GM21381 (cell line): ENCODE measurements at regions not wholly inside any gene's neighbourhood (a gene's known extent, or its start where the extent isn't known, plus 50 kb on each side); places are given as distances from the start of the nearest gene placed in this dataset.
"Not testable (repeated sequence)": the region's sequence is repeated elsewhere in the genome, so short reads cannot be mapped to it uniquely, and the experiment has no call there.

Source experiments
- ATAC-seq: cut with Tn5 transposase; IDR thresholded peaks from one replicate; pipeline ENCODE4 v1.9.1; 2021; ENCODE audit warnings: mild to moderate bottlenecking, moderate library complexity; ENCODE audit not compliant: unreplicated experiment

GRCh38 chr13:44678197-44678596 is 102.1 kb upstream of the TSC22D1 start:
- ATAC-seq = no peak

- no peak for ATAC-seq
Observed at GRCh38 chr13:44676534-44676933, 100.4 kb upstream of the TSC22D1 start.

GRCh38 chr13:44669534-44669933 is 93.4 kb upstream of the TSC22D1 start:
- no peak for ATAC-seq

GRCh38 chr13:44668688-44669087 is 92.6 kb upstream of the TSC22D1 start:
- no peak for ATAC-seq

GRCh38 chr13:44667943-44668342 is 91.8 kb upstream of the TSC22D1 start:
- ATAC-seq = peak; percentile 64

GRCh38 chr13:44666538-44666937 is 90.4 kb upstream of the TSC22D1 start:
- not testable (repeated sequence) for ATAC-seq

GRCh38 chr13:44664308-44664707 is 88.2 kb upstream of the TSC22D1 start:
- no peak for ATAC-seq

- ATAC-seq = no peak
Observed at GRCh38 chr13:44662515-44662914, 86.4 kb upstream of the TSC22D1 start.

- ATAC-seq = no peak
Observed at GRCh38 chr13:44661936-44662335, 85.8 kb upstream of the TSC22D1 start.

- ATAC-seq = no peak
Observed at GRCh38 chr13:44660050-44660449, 83.9 kb upstream of the TSC22D1 start.

- ATAC-seq = no peak
Observed at GRCh38 chr13:44652962-44653660, 77.0 kb upstream of the TSC22D1 start.

- no peak for ATAC-seq
Observed at GRCh38 chr13:44652168-44652567, 76.0 kb upstream of the TSC22D1 start.

GRCh38 chr13:44651724-44652123 is 75.6 kb upstream of the TSC22D1 start:
- no peak for ATAC-seq

- ATAC-seq = no peak
Observed at GRCh38 chr13:44651209-44651608, 75.1 kb upstream of the TSC22D1 start.

- no peak for ATAC-seq
Observed at GRCh38 chr13:44649834-44650233, 73.7 kb upstream of the TSC22D1 start.

GRCh38 chr13:44649104-44649428 is 72.9 kb upstream of the TSC22D1 start:
- ATAC-seq = no peak

- ATAC-seq = no peak
Observed at GRCh38 chr13:44648392-44649103, 72.4 kb upstream of the TSC22D1 start.

GRCh38 chr13:44647560-44647959 is 71.4 kb upstream of the TSC22D1 start:
- ATAC-seq = not testable (repeated sequence)

GRCh38 chr13:44646044-44646443 is 69.9 kb upstream of the TSC22D1 start:
- ATAC-seq = no peak

- ATAC-seq = no peak
Observed at GRCh38 chr13:44643256-44643655, 67.1 kb upstream of the TSC22D1 start.

GRCh38 chr13:44637581-44637980 is 61.5 kb upstream of the TSC22D1 start:
- ATAC-seq = no peak

GRCh38 chr13:44629465-44630183 is 53.5 kb upstream of the TSC22D1 start:
- ATAC-seq = no peak
